Suprapubic skin (tissue), 4 donors: ENCODE measurements at regions not wholly inside any gene's neighbourhood (a gene's known extent, or its start where the extent isn't known, plus 50 kb on each side); places are given as distances from the start of the nearest gene placed in this dataset.

ENCODE experiments used
- EP300 ChIP-seq: sonication (generic); formaldehyde crosslinking; IDR thresholded peaks from one replicate; pipeline ENCODE4 v1.6.1; 2017; ENCODE audit warnings: antibody characterized with exemption
- POLR2A ChIP-seq, 2 donors: fragments of 450-650 bp; IDR thresholded peaks; one replicate each; pipeline ENCODE4 v1.6.1; 2017; ENCODE audit warnings: antibody characterized with exemption in 2 of 2, mild to moderate bottlenecking in 2 of 2, moderate library complexity in 2 of 2
- POLR2AphosphoS5 ChIP-seq, 3 donors: sonication (generic); formaldehyde crosslinking; IDR thresholded peaks; one replicate each; pipeline ENCODE4 v1.6.1; 2017; ENCODE audit warnings: antibody characterized with exemption in 3 of 3
- TF ChIP-seq, protein P1 (sequence below), 2 donors: fragments of 200-600 bp in 1 of 2; fragments of 450-650 bp in 1 of 2; sonication (generic) in 1 of 2; IDR thresholded peaks; one replicate each; pipeline ENCODE4 v1.5.1; 2016 to 2019; ENCODE audit warnings: antibody characterized with exemption in 2 of 2, mild to moderate bottlenecking in 1 of 2, moderate library complexity in 1 of 2

DNA sequence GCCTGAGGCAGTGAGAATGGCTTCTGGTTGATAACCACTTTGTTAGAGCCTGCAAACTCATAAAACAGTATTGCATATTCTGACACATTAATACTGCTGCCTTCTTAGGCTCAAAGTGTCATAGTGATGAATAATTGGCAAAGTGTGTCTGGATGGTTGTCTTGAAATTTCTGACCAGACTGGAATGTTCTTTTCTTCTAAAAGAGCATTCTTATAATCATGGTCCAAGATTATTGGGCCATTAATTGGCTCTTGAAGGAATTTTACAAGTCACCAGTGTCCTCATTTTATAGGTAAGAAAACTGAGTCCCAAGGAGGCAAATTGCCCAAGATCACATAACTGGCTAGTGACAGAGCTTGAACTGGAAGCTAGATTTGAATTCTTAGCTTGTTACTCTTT, 111.7 kb downstream of the PCSK1 start:
- TF ChIP-seq, protein P1, sequence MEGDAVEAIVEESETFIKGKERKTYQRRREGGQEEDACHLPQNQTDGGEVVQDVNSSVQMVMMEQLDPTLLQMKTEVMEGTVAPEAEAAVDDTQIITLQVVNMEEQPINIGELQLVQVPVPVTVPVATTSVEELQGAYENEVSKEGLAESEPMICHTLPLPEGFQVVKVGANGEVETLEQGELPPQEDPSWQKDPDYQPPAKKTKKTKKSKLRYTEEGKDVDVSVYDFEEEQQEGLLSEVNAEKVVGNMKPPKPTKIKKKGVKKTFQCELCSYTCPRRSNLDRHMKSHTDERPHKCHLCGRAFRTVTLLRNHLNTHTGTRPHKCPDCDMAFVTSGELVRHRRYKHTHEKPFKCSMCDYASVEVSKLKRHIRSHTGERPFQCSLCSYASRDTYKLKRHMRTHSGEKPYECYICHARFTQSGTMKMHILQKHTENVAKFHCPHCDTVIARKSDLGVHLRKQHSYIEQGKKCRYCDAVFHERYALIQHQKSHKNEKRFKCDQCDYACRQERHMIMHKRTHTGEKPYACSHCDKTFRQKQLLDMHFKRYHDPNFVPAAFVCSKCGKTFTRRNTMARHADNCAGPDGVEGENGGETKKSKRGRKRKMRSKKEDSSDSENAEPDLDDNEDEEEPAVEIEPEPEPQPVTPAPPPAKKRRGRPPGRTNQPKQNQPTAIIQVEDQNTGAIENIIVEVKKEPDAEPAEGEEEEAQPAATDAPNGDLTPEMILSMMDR (IDR thresholded peaks at IDR 0.05) = no peak
- TF ChIP-seq POLR2A (IDR thresholded peaks at IDR 0.05) = no peak
- no peak for TF ChIP-seq EP300
- no peak for TF ChIP-seq POLR2AphosphoS5 (IDR thresholded peaks at IDR 0.05)
